ENCODE measurements at regions not wholly inside any gene's neighbourhood (a gene's known extent, or its start where the extent isn't known, plus 50 kb on each side); places are given as distances from the start of the nearest gene placed in this dataset.
A peak's percentile ranks its signal among the peaks of the same experiment; 100 is the strongest.

DNA sequence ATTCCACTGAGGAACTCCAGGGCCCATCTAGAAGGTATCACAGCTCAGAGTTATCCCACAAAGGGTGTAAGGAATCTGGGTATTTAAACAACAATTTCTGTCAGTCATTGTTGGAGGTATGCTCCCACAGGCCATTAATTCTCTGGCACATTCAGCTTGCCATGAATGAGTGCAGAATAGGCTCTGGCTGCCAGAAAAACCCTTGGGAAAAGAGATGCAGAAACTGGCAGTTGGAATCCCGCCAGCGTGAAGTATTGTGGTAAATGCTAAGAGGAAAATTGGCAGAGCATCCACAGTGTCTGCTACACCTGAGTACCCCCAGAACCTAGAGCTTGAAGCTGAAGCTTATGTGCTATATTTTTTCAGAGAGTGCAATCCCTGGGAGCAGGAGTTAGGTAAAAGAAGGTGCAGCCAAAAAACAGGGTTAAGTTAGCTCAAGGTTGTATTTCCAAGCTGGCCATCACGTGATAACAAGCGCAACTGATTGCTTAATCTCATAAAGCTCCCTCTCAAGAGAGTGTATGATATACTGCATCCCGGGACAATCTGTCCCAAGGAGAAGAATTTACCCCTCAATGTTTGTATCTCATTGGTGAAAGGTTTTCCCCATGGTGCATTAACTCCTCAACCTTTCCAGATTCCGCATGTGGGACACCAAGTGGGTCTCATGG lies 94.2 kb upstream of the ACP3 start:
- Histone ChIP-seq H3K27me3 (replicated peaks; ENCODE audit: control insufficient read depth, insufficient read depth, low read length) (no peaks in the 10 kb centered on the region), H3K36me3 (ENCODE audit: control insufficient read depth, insufficient read depth, low read length) (no peaks in the 10 kb centered on the region), H3K9me3 (no peaks in the 10 kb centered on the region), H3K4me1 (no peaks in the 10 kb centered on the region), H3K4me3 (ENCODE audit: low read depth, low read length) (no peak overlapping the region)
- DNase-seq: no peak
- H3K27me3 Mint-ChIP-seq (ENCODE audit: insufficient read depth, unreplicated experiment): peaks cover 13% of the 10 kb centered on the region
- no peaks in the 10 kb centered on the region for H3K4me1 Mint-ChIP-seq (ENCODE audit: low read depth, unreplicated experiment)
- H3K27ac Mint-ChIP-seq (ENCODE audit: unreplicated experiment): no peak overlapping the region
- TF ChIP-seq, protein P1, sequence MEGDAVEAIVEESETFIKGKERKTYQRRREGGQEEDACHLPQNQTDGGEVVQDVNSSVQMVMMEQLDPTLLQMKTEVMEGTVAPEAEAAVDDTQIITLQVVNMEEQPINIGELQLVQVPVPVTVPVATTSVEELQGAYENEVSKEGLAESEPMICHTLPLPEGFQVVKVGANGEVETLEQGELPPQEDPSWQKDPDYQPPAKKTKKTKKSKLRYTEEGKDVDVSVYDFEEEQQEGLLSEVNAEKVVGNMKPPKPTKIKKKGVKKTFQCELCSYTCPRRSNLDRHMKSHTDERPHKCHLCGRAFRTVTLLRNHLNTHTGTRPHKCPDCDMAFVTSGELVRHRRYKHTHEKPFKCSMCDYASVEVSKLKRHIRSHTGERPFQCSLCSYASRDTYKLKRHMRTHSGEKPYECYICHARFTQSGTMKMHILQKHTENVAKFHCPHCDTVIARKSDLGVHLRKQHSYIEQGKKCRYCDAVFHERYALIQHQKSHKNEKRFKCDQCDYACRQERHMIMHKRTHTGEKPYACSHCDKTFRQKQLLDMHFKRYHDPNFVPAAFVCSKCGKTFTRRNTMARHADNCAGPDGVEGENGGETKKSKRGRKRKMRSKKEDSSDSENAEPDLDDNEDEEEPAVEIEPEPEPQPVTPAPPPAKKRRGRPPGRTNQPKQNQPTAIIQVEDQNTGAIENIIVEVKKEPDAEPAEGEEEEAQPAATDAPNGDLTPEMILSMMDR (IDR thresholded peaks at IDR 0.05; ENCODE audit: insufficient read depth in 1 of 2, low read depth in 1 of 2, low read length in 1 of 2, severe bottlenecking in 1 of 2, unreplicated experiment in 1 of 2): no peak
- CTCF ChIA-PET: no interaction called here
- H3K36me3 Mint-ChIP-seq (ENCODE audit: insufficient read depth, unreplicated experiment): no peaks in the 10 kb centered on the region
- no peak overlapping the region for H3K4me3 Mint-ChIP-seq (ENCODE audit: unreplicated experiment)
- intact Hi-C loops (cut with micrococcal nuclease; ENCODE audit: unreplicated experiment): no loop called here
- BruUV-seq (replicated peaks): no TSS peak
- H3K9me3 Mint-ChIP-seq (ENCODE audit: unreplicated experiment): no peaks in the 10 kb centered on the region
- POLR2A ChIA-PET: no interaction called here

- peaks cover 8% of the 10 kb centered on the region for H3K36me3 Mint-ChIP-seq (ENCODE audit: insufficient read depth, unreplicated experiment)
- intact Hi-C loops (cut with micrococcal nuclease; ENCODE audit: unreplicated experiment): loop anchor here (2.0 kb wide), 1 partner anchor 27 kb away; no protein-coding TSS in a partner anchor
Observed at GRCh38 chr3:132225664-132226063, 91.5 kb upstream of the ACP3 start.

GRCh38 chr3:132228923-132229322 lies 88.3 kb upstream of the ACP3 start:
- Mint-ChIP-seq H3K4me3 (ENCODE audit: unreplicated experiment) (no peak overlapping the region), H3K4me1 (ENCODE audit: low read depth, unreplicated experiment) (no peaks in the 10 kb centered on the region), H3K9me3 (ENCODE audit: unreplicated experiment) (no peaks in the 10 kb centered on the region), H3K27ac (ENCODE audit: unreplicated experiment) (no peak overlapping the region), H3K27me3 (ENCODE audit: insufficient read depth, unreplicated experiment) (peaks cover 9% of the 10 kb centered on the region), H3K36me3 (ENCODE audit: insufficient read depth, unreplicated experiment) (peaks cover 12% of the 10 kb centered on the region)
- Histone ChIP-seq H3K27me3 (replicated peaks; ENCODE audit: control insufficient read depth, insufficient read depth, low read length) (no peaks in the 10 kb centered on the region), H3K9me3 (no peaks in the 10 kb centered on the region), H3K36me3 (ENCODE audit: control insufficient read depth, insufficient read depth, low read length) (no peaks in the 10 kb centered on the region), H3K4me3 (ENCODE audit: low read depth, low read length) (no peak overlapping the region), H3K4me1 (no peaks in the 10 kb centered on the region)
- ChIA-PET CTCF (no interaction called here), POLR2A (no interaction called here)
- BruUV-seq (replicated peaks): no TSS peak
- TF ChIP-seq, protein P1 (IDR thresholded peaks at IDR 0.05; ENCODE audit: insufficient read depth in 1 of 2, low read depth in 1 of 2, low read length in 1 of 2, severe bottlenecking in 1 of 2, unreplicated experiment in 1 of 2): no peak
- intact Hi-C loops (cut with micrococcal nuclease; ENCODE audit: unreplicated experiment): no loop called here
- peak in 1 of 2 experiments; percentile 25 for DNase-seq

More at GRCh38 chr3:132225664-132226063, 91.5 kb upstream of the ACP3 start:
- Histone ChIP-seq H3K36me3 (ENCODE audit: control insufficient read depth, insufficient read depth, low read length) (no peaks in the 10 kb centered on the region), H3K4me3 (ENCODE audit: low read depth, low read length) (no peak overlapping the region), H3K4me1 (no peaks in the 10 kb centered on the region), H3K9me3 (no peaks in the 10 kb centered on the region), H3K27me3 (replicated peaks; ENCODE audit: control insufficient read depth, insufficient read depth, low read length) (no peaks in the 10 kb centered on the region)
- Mint-ChIP-seq H3K4me3 (ENCODE audit: unreplicated experiment) (no peak overlapping the region), H3K9me3 (ENCODE audit: unreplicated experiment) (no peaks in the 10 kb centered on the region), H3K4me1 (ENCODE audit: low read depth, unreplicated experiment) (no peaks in the 10 kb centered on the region), H3K27ac (ENCODE audit: unreplicated experiment) (no peak overlapping the region), H3K27me3 (ENCODE audit: insufficient read depth, unreplicated experiment) (peaks cover 10% of the 10 kb centered on the region)
- TF ChIP-seq, protein P1 (IDR thresholded peaks at IDR 0.05; ENCODE audit: insufficient read depth in 1 of 2, low read depth in 1 of 2, low read length in 1 of 2, severe bottlenecking in 1 of 2, unreplicated experiment in 1 of 2): no peak
- no TSS peak for BruUV-seq (replicated peaks)
- ChIA-PET CTCF (no interaction called here), POLR2A (no interaction called here)
- no peak for DNase-seq
